T-helper 17 cell (primary cell): ENCODE measurements at regions not wholly inside any gene's neighbourhood (a gene's known extent, or its start where the extent isn't known, plus 50 kb on each side); places are given as distances from the start of the nearest gene placed in this dataset.
"Not testable (repeated sequence)": the region's sequence is repeated elsewhere in the genome, so short reads cannot be mapped to it uniquely, and the experiment has no call there.

Experiments
- ATAC-seq: fragments of 150-1000 bp; cut with Tn5 transposase; 2 replicates; pipeline ENCODE4 v1.10.0; 2021; ENCODE audit warnings: mild to moderate bottlenecking, moderate library complexity
- DNase-seq, 3 donors: peaks; one replicate each; pipeline versions ENCODE4 v3.0.0 to v3.0.0-alpha.2; 2020 to 2021
- H3K9me3 ChIP-seq: one replicate; pipeline ENCODE4 v1.7.0; 2013; ENCODE audit warnings: low read length, mild to moderate bottlenecking; ENCODE audit not compliant: control insufficient read depth, poor library complexity, severe bottlenecking
- H3K27ac Mint-ChIP-seq: one replicate; pipeline ENCODE4 v1.8.0; 2022; ENCODE audit warnings: mild to moderate bottlenecking, moderate library complexity, mixed read lengths
- H3K27me3 Mint-ChIP-seq: one replicate; pipeline ENCODE4 v1.8.0; 2022; ENCODE audit warnings: mixed read lengths
- H3K36me3 Mint-ChIP-seq: one replicate; pipeline ENCODE4 v1.8.0; 2022; ENCODE audit warnings: low read depth, mixed read lengths
- H3K4me1 Mint-ChIP-seq: one replicate; pipeline ENCODE4 v1.8.0; 2022; ENCODE audit warnings: mild to moderate bottlenecking, mixed read lengths
- H3K4me3 Mint-ChIP-seq: one replicate; pipeline ENCODE4 v1.8.0; 2022; ENCODE audit warnings: mild to moderate bottlenecking, moderate library complexity, mixed read lengths

- no peaks in the 10 kb centered on the region for H3K4me1 Mint-ChIP-seq
- peaks cover 27% of the 10 kb centered on the region for H3K27me3 Mint-ChIP-seq
- ATAC-seq (no peak), DNase-seq (no peak)
- no peak overlapping the region for H3K4me3 Mint-ChIP-seq
- no peaks in the 10 kb centered on the region for H3K9me3 ChIP-seq
- H3K27ac Mint-ChIP-seq, result no peak overlapping the region
- peaks cover 2% of the 10 kb centered on the region for H3K36me3 Mint-ChIP-seq
These were observed 161.0 kb downstream of the C16orf95 start for GRCh38 chr16:87156195-87156594.

GRCh38 chr16:87160234-87160636, 157.0 kb downstream of the C16orf95 start:
- Mint-ChIP-seq H3K27me3 (peaks cover 23% of the 10 kb centered on the region), H3K4me1 (no peaks in the 10 kb centered on the region), H3K36me3 (peaks cover 2% of the 10 kb centered on the region)

DNA sequence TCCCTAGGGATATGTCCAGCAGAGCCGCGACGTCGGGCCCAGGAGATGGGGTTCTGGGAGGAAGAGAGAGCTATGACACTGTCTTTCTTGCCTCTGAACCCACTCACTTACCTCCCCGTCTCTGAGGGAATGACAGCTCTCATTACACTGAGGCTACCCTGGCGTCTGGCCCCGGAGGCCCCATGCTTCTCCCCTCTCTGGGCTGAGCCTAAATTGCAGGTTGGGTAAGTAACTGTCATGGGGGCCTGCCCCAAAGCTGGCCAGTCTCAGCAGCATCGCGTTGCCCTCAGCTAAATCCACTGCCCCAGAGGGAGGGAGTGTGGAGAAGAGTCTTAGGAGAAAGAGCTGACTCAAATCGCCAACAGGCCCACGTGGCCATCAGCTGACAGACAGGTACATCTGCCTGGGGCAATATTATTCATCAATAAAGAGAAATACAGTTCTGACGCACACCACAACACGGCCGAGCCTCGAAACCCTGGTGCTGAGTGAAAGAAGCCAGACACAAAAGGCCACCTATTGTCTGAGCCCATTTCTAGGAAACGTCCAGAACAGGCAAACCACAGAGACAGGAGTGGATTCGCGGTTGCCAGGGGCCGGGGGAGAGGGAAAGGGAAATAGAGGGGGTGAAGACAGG, 156.4 kb downstream of the C16orf95 start:
- ATAC-seq (no peak), DNase-seq (no peak)
- Mint-ChIP-seq H3K27ac (no peak overlapping the region), H3K27me3 (peaks cover 23% of the 10 kb centered on the region), H3K4me1 (no peaks in the 10 kb centered on the region), H3K36me3 (peaks cover 1% of the 10 kb centered on the region), H3K4me3 (no peak overlapping the region)
- H3K9me3 ChIP-seq, result no peaks in the 10 kb centered on the region

More at GRCh38 chr16:87160234-87160636, 157.0 kb downstream of the C16orf95 start:
- no peak for DNase-seq
- no peak for ATAC-seq
- Mint-ChIP-seq H3K4me3 (no peak overlapping the region), H3K27ac (no peak overlapping the region)
- H3K9me3 ChIP-seq, result no peaks in the 10 kb centered on the region

DNA sequence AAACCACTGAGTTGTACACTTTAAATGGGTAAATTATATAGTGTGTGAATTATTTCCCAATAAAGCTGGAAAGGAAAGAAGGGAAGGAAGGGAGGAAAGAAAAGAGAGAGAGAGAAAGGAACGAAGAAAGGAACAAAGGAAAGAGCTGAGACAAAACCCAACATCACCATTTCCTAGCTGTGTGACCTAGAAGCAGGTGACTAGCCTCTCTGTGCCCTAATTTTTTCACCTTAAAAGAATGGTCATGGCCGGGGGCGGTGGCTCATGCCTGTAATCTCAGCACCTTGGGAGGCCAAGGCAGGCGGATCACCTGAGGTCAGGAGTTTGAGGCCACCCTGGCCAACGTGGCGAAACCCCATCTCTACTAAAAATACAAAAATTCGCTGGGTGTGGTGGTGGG, 155.8 kb downstream of the C16orf95 start:
- H3K4me1 Mint-ChIP-seq, H3K36me3 Mint-ChIP-seq, DNase-seq, H3K9me3 ChIP-seq, H3K4me3 Mint-ChIP-seq, ATAC-seq, H3K27ac Mint-ChIP-seq: not testable (repeated sequence)
- peaks cover 19% of the 10 kb centered on the region for H3K27me3 Mint-ChIP-seq

DNA sequence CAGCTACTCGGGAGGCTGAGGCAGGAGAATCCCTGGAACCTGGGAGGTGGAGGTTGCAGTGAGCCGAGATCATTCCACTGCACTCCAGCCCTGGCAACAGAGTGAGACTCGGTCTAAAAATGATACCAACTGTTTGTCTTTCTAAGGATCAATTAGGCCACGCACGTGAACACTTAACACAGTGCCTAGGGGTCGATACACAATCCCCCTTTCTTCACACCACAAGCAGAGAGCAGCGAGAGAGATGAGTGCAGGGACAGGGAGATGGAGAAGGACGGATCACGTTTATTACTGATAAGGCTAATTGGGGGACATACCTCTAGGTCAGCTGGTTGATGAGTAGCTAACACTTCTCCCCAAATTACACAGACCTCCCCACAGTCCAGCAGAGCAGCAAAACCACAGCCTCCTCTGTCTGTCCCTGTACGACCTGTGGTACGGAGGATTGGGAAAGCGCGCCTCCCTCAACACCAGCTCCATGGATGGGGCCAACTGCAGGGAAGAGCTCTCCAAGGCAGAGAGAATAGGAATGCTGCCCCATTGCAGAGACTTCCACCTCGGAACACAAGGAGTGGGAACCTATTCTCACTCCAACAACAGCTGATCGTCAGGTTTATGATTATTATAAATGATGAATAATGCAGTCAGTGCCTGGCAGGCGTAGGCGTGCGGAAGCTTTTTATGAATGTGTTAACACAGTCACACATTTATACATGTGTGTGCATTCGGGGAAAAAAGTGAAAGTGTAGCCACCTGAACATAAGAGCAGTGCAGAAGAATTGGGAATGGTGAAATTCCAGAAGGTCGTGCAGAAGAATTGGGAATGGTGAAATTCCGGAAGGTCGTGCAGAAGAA, 155.1 kb downstream of the C16orf95 start:
- DNase-seq (no peak), ATAC-seq (no peak)
- H3K9me3 ChIP-seq, result no peaks in the 10 kb centered on the region
- peaks cover 19% of the 10 kb centered on the region for H3K27me3 Mint-ChIP-seq
- no peaks in the 10 kb centered on the region for H3K4me1 Mint-ChIP-seq
- no peak overlapping the region for H3K27ac Mint-ChIP-seq
- no peak overlapping the region for H3K4me3 Mint-ChIP-seq
- no peaks in the 10 kb centered on the region for H3K36me3 Mint-ChIP-seq

GRCh38 chr16:87162799-87163198, 154.4 kb downstream of the C16orf95 start:
- H3K27ac Mint-ChIP-seq, H3K4me1 Mint-ChIP-seq, H3K36me3 Mint-ChIP-seq, H3K9me3 ChIP-seq, DNase-seq, ATAC-seq, H3K4me3 Mint-ChIP-seq: not testable (repeated sequence)
- peaks cover 19% of the 10 kb centered on the region for H3K27me3 Mint-ChIP-seq

GRCh38 chr16:87163637-87164036, 153.6 kb downstream of the C16orf95 start:
- no peaks in the 10 kb centered on the region for H3K4me1 Mint-ChIP-seq
- peaks cover 19% of the 10 kb centered on the region for H3K27me3 Mint-ChIP-seq
- H3K4me3 Mint-ChIP-seq, result no peak overlapping the region
- no peaks in the 10 kb centered on the region for H3K9me3 ChIP-seq
- H3K36me3 Mint-ChIP-seq, result no peaks in the 10 kb centered on the region
- no peak overlapping the region for H3K27ac Mint-ChIP-seq
- no peak for ATAC-seq
- no peak for DNase-seq

DNA sequence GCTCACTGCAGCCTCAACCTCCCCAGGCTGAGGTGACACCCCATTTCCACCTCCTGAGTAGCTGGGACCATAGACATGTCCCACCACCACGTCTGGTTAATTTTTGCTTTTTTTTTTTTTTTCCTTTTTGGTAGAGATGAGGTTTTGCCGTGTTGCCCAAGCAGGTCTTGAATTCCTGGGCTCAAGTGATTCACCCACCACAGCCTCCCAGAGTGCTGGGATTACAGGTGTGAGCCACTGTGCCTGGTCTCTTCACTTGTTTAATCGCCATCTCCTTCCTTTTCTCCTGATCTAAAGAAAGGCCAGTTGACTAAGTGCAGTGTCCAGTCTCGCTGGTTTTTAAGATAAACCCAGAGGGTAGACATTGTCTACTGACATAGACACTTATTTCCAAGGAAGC, 152.0 kb downstream of the C16orf95 start:
- ATAC-seq (no peak), DNase-seq (no peak)
- Mint-ChIP-seq H3K4me3 (no peak overlapping the region), H3K27me3 (peaks cover 9% of the 10 kb centered on the region), H3K27ac (no peak overlapping the region), H3K4me1 (no peaks in the 10 kb centered on the region), H3K36me3 (no peaks in the 10 kb centered on the region)
- no peaks in the 10 kb centered on the region for H3K9me3 ChIP-seq

- Mint-ChIP-seq H3K27ac (no peak overlapping the region), H3K27me3 (peaks cover 2% of the 10 kb centered on the region), H3K36me3 (no peaks in the 10 kb centered on the region), H3K4me1 (no peaks in the 10 kb centered on the region), H3K4me3 (no peak overlapping the region)
- DNase-seq, result no peak
- H3K9me3 ChIP-seq, result no peaks in the 10 kb centered on the region
- ATAC-seq, result no peak
These were observed 151.3 kb downstream of the C16orf95 start for GRCh38 chr16:87165885-87166284.

- H3K4me1 Mint-ChIP-seq, result no peaks in the 10 kb centered on the region
- H3K27ac Mint-ChIP-seq, result no peak overlapping the region
- no peak overlapping the region for H3K4me3 Mint-ChIP-seq
- no peak for ATAC-seq
- H3K9me3 ChIP-seq, result no peaks in the 10 kb centered on the region
- H3K27me3 Mint-ChIP-seq, result no peaks in the 10 kb centered on the region
- no peaks in the 10 kb centered on the region for H3K36me3 Mint-ChIP-seq
- DNase-seq, result no peak
These were observed 150.9 kb downstream of the C16orf95 start for GRCh38 chr16:87166321-87166720.

- no peak overlapping the region for H3K4me3 Mint-ChIP-seq
- ATAC-seq, result no peak
- no peaks in the 10 kb centered on the region for H3K9me3 ChIP-seq
- no peaks in the 10 kb centered on the region for H3K36me3 Mint-ChIP-seq
- no peaks in the 10 kb centered on the region for H3K4me1 Mint-ChIP-seq
- H3K27ac Mint-ChIP-seq, result no peak overlapping the region
- H3K27me3 Mint-ChIP-seq, result no peaks in the 10 kb centered on the region
- no peak for DNase-seq
These were observed 150.3 kb downstream of the C16orf95 start for GRCh38 chr16:87166934-87167333.

- peaks cover 4% of the 10 kb centered on the region for H3K27me3 Mint-ChIP-seq
- no peaks in the 10 kb centered on the region for H3K9me3 ChIP-seq
- H3K27ac Mint-ChIP-seq, result no peak overlapping the region
- ATAC-seq (no peak), DNase-seq (no peak)
- no peaks in the 10 kb centered on the region for H3K4me1 Mint-ChIP-seq
- H3K4me3 Mint-ChIP-seq, result no peak overlapping the region
- no peaks in the 10 kb centered on the region for H3K36me3 Mint-ChIP-seq
These were observed 147.6 kb downstream of the C16orf95 start for GRCh38 chr16:87169509-87169995.

DNA sequence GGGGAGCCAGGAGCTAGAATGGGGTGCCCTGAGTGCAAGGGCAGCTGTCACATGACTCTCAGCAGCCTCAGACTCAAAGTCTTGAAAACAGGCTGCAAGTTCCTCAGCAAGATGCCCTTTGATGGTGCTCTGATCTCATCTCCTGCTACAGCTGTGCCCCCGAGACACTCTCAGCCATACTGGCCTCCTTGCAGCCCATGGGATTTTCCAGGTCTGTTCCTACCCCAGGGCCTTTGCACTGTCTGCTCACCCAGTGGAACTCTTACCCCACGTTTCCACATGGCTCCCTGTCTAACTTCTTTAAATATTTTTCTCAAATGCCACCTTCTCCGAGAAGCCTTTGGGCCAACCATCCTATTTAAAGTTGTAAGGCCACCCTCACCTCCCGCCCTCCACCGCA, 146.9 kb downstream of the C16orf95 start:
- Mint-ChIP-seq H3K4me1 (no peaks in the 10 kb centered on the region), H3K27ac (no peak overlapping the region), H3K27me3 (peaks cover 8% of the 10 kb centered on the region)

More for the DNA sequence above, 146.9 kb downstream of the C16orf95 start:
- DNase-seq (no peak), ATAC-seq (no peak)
- Mint-ChIP-seq H3K4me3 (no peak overlapping the region), H3K36me3 (no peaks in the 10 kb centered on the region)
- no peaks in the 10 kb centered on the region for H3K9me3 ChIP-seq
